SW 1271 (cell line): ENCODE measurements at regions not wholly inside any gene's neighbourhood (a gene's known extent, or its start where the extent isn't known, plus 50 kb on each side); places are given as distances from the start of the nearest gene placed in this dataset.
A peak's percentile ranks its signal among the peaks of the same experiment; 100 is the strongest.
"Not testable (repeated sequence)": the region's sequence is repeated elsewhere in the genome, so short reads cannot be mapped to it uniquely, and the experiment has no call there.

ENCODE experiments used
- DNase-seq, 2 experiments: peaks; one replicate each; lab custom pipeline; 2025; lab: John Stamatoyannopoulos, UW

GRCh38 chr10:30170814-30171213 lies 111.4 kb upstream of the JCAD start:
- no peak for DNase-seq

- no peak for DNase-seq
These were observed 110.8 kb upstream of the JCAD start for GRCh38 chr10:30170146-30170545.

DNA sequence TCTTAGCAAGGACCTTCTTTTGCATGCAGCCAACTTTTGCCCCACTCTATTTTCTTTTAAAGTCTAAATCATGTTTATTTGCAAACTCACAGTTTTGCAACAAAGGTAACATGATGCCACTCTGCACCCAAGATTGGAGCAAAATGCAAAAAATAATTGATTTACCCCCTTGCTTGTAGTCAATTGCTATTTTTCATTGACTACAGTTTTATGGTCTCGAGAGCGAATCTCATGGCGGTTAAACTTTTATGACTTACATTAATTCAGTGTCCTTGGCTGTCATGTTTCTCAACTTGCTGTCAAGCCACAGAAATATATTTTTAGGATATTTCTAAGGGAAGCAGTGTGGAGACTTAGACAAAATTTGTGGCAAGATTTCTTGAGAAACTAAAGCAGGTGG lies 110.0 kb upstream of the JCAD start:
- DNase-seq = no peak

DNA sequence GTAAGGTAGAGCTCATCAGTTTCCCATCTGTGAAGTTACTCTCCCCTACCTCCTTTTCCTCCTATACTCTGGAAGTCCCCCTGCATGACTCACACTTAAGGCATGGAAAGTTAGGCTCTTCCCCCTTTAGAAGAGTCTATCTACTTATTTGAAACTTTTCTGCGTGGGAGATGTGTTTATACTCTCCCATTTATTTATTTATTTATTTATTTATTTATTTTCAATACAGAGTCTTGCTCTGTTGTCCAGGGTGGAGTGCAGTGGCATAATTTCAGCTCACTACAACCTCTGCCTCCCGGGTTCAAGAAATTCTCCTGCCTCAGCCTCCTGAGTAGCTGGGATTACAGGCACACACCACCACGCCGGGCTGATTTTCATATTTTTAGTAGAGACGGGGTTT lies 107.5 kb upstream of the JCAD start:
- DNase-seq = no peak

- not testable (repeated sequence) for DNase-seq
These were observed 104.0 kb upstream of the JCAD start for GRCh38 chr10:30163410-30163809.

DNA sequence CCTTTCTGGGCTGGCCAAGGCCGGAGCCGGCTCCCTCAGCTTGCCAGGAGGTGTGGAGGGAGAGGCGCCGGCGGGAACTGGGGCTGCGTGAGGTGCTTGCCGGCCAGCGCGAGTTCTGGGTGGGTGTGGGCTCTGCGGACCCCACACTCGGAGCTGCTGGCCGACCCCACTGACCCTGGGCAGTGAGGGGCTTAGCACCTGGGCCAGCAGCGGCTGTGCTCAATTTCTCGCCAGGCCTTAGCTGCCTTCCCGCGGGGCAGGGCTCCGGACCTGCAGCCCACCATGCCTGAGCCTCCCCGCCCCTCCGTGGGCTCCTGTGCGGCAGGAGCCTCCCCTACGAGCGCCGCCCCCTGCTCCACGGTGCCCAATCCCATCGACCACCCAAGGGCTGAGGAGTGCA lies 103.4 kb upstream of the JCAD start:
- not testable (repeated sequence) for DNase-seq

DNA sequence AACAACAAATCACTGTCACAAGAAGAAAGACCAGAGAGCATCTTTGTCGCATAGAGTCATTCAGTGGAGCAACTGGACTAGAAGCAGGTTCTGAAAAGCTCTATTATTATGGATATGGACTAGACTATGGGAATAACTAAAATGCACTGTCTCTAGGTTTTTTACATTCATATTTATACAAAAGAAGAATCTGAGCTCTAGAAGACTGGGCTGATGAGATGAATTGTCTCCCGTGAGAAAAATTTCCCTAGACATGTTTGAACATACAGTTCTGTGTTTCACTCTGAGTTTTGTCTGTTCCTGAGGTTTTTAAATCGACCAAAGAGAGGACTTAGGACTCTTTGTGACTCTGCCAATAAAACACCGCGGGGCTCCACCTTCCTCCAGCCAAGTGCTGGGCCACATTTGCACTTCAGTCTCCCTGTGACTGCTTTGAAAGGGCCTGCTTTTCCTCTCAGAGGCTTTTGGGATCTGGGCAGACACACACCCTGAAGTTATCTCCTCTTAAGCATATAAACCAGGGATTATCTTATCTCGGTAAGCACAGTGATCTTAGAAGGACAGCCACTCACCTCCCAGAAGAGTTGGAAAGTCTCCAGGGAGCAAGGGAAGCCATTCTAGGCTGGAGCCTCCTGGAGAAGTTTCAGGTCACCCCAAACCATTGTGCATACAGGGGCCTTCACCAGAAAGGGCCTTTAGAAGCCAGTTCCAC lies 101.0 kb upstream of the JCAD start:
- no peak for DNase-seq

DNA sequence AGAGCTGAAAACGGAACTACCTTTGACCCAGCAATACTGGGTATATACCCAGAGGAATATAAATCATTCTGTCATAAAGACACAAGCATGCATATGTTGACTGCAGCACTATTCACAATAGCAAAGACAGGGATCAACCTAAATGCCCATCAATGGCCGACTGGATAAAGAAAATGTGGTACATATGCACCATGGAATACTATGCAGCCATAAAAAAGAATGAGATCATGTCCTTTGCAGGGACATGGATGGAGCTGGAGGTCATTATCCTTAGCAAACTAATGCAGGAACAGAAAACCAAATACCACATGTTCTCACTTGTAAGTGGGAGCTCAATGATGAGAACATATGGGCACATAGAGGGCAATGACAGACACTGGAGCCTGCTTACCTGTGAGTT lies 100.2 kb upstream of the JCAD start:
- not testable (repeated sequence) for DNase-seq

- DNase-seq = no peak
These were observed 99.1 kb upstream of the JCAD start for GRCh38 chr10:30158325-30158960.

- DNase-seq = no peak
These were observed 96.0 kb upstream of the JCAD start for GRCh38 chr10:30155401-30155800.

GRCh38 chr10:30154561-30154960 lies 95.2 kb upstream of the JCAD start:
- no peak for DNase-seq

DNA sequence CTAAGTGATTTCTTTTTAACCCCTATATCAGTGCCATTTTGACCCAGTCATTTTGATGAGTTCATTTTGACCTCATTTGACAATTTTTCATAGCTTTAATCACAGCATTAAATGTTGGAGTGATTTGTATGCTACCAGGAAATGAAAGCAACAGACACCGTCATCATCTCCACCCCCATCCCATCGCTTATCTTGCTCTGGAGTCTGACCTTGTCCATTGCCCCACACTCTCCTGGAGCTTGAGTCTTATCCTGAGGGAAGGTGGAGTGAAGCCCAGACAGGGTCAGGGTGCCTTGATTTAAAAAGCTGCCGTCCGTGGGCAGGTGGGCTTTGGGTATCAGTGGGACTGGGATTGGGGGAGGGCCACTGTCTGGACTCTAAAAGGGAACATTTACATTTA lies 94.7 kb upstream of the JCAD start:
- no peak for DNase-seq

DNA sequence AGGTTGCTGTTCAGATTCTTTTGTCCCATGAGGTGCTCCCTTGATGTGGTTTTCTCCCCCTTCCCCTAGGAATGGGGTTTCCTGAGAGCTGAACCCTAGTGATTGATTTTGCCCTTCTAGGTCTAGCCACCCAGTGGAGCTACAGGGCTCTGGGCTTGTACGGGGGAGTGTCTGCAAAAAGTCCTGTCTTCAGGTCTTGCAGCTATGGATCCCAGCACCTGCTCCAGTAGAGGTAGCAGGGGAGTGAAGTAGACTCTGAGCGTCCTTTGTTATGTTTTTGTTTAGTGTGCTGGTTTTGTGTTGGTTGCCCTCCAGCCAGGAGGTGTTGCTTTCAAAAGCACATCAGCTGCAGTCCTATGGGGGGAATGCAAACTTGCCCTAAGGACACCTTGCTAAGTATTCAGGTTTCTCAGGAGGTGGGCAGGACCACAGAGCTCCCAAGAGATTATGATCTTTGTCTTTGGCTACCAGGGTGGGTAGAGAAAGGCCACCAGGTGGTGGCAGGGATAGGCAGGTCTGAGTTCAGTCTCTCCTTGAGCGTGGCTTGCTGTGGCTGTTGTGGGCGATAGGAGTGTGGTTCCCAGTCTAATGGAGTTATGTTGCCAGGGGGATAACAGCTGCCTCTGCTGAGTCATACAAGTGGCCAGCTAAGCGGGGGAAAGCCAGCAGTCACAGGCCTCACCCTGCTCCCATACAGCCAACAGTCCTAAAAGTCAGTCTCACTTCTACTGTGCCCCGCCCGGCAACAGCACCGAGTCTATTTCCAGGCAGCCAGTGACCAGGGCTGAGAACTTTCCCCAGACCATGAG lies 92.4 kb upstream of the JCAD start:
- peak in 1 of 2 experiments; percentile 35 for DNase-seq

DNA sequence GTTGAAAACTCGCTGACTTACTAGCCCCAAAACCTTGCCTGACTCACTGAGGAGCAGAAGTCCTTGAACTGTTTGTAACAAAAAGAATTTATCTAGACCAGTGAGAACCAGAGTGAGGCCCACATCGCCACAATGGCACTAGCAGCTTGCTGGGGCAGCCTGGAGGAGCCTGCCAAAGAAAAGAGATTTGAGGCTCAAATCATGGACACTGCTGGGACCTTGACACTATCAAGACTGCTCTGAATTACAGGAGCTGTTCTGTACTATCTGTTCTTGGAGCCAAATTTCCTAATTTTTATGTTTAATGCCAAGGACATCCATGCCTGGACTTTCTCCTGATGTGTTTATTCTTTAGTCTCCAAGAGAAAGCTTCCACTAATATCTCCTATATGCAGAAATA lies 82.0 kb upstream of the JCAD start:
- DNase-seq = no peak

DNA sequence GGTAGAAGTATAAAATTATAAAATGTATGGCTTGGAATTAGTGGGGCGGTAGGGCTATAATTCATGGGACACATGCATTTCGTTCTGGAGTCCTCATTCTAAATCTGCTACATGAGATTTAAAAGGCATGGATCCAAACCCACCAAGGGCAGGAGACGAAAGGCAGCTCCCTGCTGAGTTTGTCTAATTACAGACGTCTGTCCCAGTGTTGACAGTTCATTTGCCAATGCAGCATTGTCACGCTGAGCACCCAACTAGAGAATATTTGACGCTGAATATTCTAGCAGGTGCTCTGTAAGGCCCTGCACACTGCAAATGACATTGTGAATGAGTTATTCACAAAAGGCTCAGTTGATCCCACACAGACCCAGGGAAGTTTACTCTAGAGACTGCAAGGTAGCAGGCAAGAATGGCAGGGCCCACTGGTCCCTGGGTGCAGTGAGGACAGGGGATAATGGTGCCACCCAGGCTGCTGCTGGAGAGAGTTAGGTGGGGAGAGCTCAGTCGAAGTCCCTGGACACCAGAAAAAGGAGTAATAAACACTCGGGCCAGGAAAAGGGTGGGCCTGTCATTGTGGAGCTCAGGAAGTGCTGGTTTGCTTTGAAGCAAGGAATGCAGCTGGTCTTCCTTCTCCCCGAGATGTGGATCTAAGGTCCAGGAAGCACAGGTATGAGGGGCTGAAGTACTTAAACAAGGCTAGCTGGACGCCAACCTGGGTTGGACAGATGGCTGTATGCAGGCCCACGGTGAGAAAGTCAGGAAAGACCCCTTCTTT lies 75.0 kb upstream of the JCAD start:
- no peak for DNase-seq

GRCh38 chr10:30133198-30133597 lies 73.8 kb upstream of the JCAD start:
- DNase-seq = no peak

- DNase-seq = not testable (repeated sequence)
These were observed 72.0 kb upstream of the JCAD start for GRCh38 chr10:30131369-30131768.

DNA sequence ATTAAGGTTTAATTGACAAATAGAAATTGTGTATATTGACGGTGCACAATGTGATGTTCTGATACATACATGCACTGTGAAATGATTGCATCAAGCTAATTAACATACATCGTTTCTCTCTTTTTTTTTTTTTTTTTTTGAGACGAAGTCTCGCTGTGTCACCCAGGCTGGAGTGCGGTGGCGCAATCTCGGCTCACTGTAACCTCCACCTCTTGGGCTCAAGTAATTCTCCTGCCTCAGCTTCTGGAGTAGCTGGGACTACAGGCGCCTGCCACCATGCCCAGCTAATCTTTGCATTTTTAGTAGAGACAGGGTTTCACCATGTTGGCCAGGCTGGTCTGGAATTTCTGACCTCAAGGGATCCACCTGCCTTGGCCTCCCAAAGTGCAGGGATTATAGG lies 69.9 kb upstream of the JCAD start:
- DNase-seq = not testable (repeated sequence)

- no peak for DNase-seq
These were observed 67.7 kb upstream of the JCAD start for GRCh38 chr10:30127120-30127541.

- DNase-seq = no peak
These were observed 66.1 kb upstream of the JCAD start for GRCh38 chr10:30125496-30125895.

- no peak for DNase-seq
These were observed 65.3 kb upstream of the JCAD start for GRCh38 chr10:30124704-30125103.

GRCh38 chr10:30121401-30121800 lies 62.0 kb upstream of the JCAD start:
- no peak for DNase-seq
